ENCODE measurements at regions not wholly inside any gene's neighbourhood (a gene's known extent, or its start where the extent isn't known, plus 50 kb on each side); places are given as distances from the start of the nearest gene placed in this dataset.

GRCh38 chr4:83947125-83947829, 411.4 kb downstream of the GPAT3 start:
- TF ChIP-seq POLR2AphosphoS5 (IDR thresholded peaks at IDR 0.05; ENCODE audit: borderline replicate concordance, low read depth, low read length): no peak
- TF ChIP-seq EZH2 (IDR thresholded peaks at IDR 0.05): no peak
